PC-3 (cell line): ENCODE measurements at regions not wholly inside any gene's neighbourhood (a gene's known extent, or its start where the extent isn't known, plus 50 kb on each side); places are given as distances from the start of the nearest gene placed in this dataset.

ENCODE experiments used
- EZH2 ChIP-seq: fragments of 300-600 bp; sonication (generic); IDR thresholded peaks from one replicate; pipeline ENCODE4 v1.6.1; 2017; ENCODE audit warnings: antibody characterized with exemption, mild to moderate bottlenecking, low read length; ENCODE audit not compliant: unreplicated experiment
- EZH2phosphoT487 ChIP-seq: fragments of 300-600 bp; sonication (generic); IDR thresholded peaks from 2 replicates; pipeline ENCODE4 v1.6.1; 2018; ENCODE audit warnings: mild to moderate bottlenecking, antibody characterized with exemption, low read length, borderline replicate concordance
- TF ChIP-seq, protein P1 (sequence below): fragments of 300-600 bp; sonication (generic); conservative IDR thresholded peaks from 2 replicates; pipeline ENCODE4 v1.5.1; 2017; ENCODE audit warnings: antibody characterized with exemption, low read depth, mild to moderate bottlenecking, low read length

- TF ChIP-seq, protein P1, sequence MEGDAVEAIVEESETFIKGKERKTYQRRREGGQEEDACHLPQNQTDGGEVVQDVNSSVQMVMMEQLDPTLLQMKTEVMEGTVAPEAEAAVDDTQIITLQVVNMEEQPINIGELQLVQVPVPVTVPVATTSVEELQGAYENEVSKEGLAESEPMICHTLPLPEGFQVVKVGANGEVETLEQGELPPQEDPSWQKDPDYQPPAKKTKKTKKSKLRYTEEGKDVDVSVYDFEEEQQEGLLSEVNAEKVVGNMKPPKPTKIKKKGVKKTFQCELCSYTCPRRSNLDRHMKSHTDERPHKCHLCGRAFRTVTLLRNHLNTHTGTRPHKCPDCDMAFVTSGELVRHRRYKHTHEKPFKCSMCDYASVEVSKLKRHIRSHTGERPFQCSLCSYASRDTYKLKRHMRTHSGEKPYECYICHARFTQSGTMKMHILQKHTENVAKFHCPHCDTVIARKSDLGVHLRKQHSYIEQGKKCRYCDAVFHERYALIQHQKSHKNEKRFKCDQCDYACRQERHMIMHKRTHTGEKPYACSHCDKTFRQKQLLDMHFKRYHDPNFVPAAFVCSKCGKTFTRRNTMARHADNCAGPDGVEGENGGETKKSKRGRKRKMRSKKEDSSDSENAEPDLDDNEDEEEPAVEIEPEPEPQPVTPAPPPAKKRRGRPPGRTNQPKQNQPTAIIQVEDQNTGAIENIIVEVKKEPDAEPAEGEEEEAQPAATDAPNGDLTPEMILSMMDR = no peak
- TF ChIP-seq EZH2phosphoT487 = no peak
- TF ChIP-seq EZH2 = no peak
Measured at GRCh38 chr3:193970773-193971206, 165.2 kb upstream of the HES1 start.
